Activated T-cell treated with anti-CD3 and anti-CD28 coated beads, Interleukin-2, amount 50 U/mL, for 48 hours (primary cell): ENCODE measurements at regions not wholly inside any gene's neighbourhood (a gene's known extent, or its start where the extent isn't known, plus 50 kb on each side); places are given as distances from the start of the nearest gene placed in this dataset.
"Not testable (repeated sequence)": the region's sequence is repeated elsewhere in the genome, so short reads cannot be mapped to it uniquely, and the experiment has no call there.

Experiments used
- DNase-seq, 2 experiments: peaks; one replicate each; pipeline ENCODE4 v3.0.0-alpha.2; 2020

DNA sequence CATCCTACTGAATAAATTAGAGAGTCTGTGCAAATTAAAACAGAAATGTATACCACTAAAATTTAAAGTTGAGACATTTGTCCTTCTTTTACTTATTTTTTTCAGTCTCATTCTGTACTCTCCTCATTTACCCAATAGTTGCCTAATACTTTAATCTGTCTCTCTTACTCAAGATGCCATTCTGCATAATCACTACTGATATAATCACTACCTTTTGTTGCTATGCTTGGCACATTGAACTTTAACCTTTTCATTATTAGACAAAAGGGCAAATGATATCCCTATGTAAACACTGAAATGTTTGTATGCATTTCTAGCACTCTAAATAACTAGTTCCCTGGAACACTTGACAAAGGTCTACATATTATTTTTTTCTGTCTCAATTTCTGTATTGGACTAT is 1108.3 kb upstream of the FLRT2 start:
- no peak for DNase-seq

DNA sequence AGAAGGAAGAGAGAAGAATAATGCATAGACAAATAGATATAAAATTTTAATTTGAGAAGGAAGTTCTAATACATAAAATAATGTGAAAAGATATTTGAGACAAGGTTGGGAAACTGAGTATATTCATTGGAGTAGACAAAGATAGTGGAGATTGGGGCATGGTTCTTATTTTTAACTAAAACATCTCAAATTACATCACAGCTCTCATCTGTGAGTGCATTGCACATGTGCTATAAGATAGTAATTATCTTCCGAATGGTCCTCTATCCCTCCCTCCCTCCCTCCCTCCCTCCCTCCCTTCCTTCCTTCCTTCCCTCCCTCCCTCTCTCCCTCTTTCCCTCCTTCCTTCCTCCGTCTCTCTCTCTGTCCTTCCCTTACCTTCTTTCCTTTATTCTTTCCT is 1104.0 kb upstream of the FLRT2 start:
- no peak for DNase-seq

DNA sequence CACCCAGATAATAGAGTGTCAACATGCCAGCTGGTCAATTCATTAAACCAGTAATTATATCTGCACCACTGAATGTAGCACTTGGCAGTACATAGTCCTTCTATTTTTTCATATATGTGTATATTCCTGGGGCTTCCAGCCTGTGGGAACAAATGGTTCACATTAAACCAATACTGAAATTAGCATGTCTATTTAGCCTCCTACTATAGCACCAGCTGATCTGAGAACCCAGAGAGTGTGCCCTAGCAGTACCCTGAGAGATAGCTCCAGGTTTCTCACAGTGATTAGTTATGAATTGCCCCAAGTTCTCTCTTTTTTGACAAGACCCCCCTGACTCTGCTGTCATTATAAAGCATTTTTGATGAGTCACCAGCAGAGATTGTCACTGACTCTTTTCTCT is 1097.3 kb upstream of the FLRT2 start:
- DNase-seq: no peak

DNA sequence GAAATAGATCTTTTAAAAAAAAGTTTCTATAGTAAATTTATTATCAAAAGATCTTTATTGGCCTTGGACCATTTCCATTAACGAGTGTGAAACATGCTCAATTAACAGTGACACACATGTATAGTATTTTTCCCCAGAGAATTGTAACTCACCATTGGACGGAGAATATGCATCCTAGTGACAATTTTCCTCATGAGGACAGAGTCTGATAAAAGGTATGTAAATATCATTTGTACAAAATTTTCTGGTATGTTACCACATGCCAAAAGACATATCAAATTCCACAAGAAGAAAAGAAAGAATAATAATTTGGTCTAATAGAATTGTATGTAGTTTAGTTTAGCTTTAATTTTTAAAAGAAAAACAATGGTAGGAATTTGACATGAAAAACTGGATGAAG is 1096.0 kb upstream of the FLRT2 start:
- DNase-seq: no peak

DNA sequence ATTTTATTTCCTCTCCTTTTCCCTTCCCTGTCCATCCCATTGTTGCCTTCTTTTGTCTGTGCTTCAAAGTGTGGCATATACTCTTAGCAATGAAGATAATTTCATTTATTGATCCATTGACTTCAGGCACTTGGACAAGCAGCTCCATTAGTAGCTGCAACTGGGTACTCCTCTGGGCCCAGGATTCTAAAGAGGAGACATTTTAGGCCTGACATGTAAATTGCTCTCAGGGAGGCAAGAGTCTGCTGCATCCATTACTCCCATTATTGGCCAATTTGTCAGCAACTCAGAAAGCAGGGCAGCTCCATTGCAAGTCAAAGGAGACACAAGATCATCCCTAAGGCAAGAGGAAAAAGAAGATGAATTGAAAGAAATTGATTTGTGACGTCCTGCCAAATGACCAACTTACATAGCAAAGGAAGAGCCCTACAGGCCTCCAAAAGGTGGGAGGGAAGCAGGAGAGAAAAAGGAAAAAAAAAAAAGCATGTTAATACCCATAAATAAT is 1094.1 kb upstream of the FLRT2 start:
- DNase-seq: no peak

DNA sequence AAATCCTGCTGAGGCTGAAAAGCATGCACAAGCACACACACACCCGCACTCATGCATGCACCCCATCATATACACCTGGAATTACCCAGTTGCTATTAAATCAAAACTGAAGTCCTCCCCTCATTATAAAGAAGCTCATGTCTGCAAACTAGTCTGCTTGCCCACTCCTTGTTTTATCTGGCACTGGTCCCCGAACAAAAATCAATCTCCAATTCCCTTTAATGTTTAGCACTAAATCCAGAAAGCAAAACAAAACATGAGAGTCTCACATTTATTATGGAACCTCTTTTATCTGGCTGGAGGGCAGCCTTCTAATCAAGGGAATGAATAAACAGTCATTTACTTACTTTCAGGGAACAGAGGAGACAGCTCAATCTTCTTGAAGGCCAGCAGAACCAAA is 1093.4 kb upstream of the FLRT2 start:
- no peak for DNase-seq

DNA sequence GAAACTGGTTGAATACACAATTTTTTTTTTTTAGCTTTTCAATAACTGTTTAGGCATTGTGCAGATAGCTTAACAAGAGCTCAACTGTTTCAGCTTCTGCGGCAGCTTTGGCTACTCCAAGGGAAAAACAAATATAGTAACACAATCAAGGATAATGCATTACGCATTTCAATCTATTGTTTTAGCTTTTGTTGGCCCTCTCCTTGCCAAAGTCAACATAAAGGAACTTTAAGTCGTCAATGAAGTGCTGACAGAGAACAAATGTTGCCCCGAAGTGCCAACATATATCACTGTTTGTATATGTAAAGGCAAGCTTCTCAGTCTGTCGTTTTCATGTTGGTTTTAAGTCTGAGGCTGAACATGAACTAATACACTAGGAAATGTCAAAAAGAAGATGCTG is 1087.4 kb upstream of the FLRT2 start:
- no peak for DNase-seq

DNA sequence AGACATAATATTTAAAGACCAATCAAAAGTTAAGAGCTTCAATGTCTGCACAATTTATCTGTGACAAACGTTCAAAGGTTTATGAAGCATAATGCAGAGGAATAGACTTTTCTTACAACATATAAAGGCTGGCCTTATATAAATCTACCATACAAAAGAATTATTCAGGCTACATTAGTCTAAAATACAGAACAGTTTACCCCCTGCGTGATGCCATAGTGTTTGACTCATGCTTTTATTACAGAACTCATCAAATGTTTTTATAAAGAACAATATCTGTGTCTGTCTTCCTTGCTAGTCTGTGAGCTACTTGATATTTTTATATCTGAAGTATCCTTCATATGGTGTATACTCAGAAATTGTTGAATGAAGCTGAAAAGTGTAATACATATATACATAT is 1084.5 kb upstream of the FLRT2 start:
- DNase-seq: no peak

DNA sequence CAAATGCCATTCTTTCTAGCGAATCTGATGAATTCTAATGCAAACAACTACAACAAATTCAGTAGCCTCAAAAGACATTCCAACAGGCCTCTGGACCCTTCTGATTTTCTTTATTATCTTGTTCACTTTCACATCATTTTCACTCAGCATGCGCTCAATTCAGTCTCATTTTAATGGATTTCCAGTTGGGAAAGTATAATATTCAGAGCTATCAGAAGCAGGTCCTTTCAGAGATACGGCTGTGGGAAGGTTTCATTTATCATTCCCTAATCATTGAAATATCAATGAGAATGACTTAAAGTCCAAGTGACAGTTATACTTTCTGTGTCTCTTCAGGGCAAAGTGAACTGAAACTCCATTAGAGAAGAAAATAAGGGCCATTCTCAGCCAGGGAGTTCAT is 1083.7 kb upstream of the FLRT2 start:
- no peak for DNase-seq

DNA sequence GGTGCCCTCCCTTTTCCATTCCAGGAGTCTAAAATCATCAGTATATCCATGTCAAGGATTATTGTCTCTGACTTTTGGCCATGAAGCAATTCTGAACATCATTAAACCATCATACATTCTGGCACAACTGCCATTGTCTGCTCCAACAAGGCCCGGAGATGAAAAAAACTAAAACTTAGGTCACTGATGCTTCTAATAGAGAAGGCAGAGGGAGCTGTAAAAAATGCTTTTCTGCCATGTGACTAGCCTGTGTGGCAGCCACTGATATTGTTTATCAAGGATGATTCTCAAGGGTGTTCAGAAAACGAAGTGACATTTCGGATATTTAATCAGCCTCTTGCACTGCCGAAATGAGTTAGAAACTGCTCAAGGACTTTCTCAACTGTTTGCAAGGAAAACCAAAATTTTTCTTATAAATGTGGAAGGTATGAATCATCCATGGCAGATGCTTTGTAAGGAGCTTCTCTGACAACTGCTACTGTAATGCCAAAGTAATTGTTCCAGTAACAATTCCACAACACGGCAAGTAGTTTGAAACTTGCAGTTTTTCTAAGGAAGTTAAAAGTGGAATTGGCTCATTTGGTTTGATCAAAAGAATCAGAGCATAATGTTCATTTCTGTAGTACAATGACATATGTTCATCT is 1076.5 kb upstream of the FLRT2 start:
- DNase-seq: no peak

DNA sequence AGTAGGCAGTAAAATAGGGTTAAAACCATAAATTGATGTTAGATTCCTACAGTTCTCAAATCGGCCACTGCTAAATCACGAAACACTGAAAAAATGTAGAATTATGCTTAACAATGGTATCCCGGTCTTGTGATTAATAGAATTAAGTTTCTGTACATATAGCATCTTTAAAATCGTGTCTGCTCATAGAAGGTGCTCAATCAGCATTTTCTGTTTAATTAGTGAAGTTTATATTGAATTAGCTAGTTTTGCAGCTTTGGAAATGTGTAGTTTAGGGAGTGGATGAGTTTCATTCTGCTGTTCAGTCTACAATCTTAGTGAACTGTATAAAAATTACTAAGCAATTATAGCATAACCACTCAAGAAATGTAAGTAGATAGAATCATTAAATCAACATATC is 1075.8 kb upstream of the FLRT2 start:
- no peak for DNase-seq

DNA sequence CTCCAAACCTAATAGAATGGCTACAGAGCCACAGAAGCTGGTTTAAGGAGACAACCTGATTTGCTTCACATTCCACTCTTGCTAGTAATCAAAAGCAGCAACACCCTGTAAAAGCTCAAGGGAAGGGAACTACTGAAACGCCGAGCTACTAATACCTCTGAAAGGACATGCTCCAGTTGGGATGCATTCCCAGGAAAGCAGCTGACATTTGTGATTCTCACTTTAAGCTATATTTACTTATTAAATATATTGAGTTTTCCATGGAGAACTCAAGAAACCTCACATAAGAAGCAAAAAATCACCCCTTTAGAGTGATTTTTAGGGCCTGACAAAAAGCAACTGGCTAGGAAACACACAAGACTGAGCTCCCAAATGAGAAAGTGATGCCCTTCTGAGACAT is 1073.0 kb upstream of the FLRT2 start:
- DNase-seq: no peak

DNA sequence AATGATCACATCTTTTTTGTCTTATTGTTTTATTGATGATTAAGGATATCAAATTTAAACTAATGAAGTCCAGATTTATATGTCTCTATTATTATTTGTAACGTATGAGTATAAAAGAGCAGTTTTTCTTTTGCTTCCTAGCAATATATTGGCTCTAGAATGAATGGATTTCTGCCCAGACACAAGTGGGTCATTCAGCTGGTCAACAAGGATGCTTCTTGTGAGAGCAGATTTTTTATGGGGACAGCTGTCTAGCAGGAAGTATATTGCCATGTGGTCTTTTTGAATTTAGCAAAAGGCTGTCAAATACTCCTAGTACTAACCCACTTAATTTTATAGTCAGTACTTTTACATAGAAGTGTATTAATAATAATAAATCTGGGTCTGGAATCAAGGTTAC is 1071.1 kb upstream of the FLRT2 start:
- no peak for DNase-seq

DNA sequence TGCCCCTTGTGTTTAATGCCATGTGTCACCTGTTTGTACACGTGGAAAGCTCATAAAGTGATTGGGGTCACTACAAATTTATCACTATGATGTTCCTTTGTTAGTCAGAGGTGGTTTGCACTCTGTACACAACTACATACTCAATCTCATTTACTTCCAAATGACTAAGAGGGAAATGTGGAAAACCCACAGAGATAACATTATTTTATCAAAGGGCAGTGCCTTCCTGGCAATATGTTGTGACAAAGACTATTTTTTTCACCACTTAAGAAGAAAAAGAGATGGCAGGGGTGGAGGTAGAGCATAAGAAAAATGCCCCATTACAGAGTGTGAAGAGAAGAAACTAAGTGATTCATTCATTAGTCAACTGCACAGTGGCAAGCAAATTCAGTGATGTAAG is 1064.1 kb upstream of the FLRT2 start:
- DNase-seq: no peak

DNA sequence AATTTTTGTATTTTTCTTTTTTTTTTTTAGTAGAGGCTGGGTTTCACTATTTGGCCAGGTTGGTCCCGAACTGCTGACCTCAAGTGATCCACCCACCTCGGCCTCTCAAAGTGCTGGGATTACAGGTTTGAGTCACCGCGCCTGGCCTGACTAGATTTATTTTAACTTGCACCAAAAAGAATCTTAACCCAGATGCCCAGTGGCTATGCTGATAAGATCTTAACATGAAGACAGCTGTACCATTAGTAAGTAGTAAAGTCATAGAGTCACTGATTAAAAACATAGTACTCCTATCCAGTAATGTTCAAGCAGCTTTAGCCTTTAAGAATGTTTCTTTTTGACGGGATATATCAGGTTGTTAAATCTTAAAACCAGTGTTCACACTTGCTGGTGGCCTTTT is 1061.8 kb upstream of the FLRT2 start:
- DNase-seq: no peak

DNA sequence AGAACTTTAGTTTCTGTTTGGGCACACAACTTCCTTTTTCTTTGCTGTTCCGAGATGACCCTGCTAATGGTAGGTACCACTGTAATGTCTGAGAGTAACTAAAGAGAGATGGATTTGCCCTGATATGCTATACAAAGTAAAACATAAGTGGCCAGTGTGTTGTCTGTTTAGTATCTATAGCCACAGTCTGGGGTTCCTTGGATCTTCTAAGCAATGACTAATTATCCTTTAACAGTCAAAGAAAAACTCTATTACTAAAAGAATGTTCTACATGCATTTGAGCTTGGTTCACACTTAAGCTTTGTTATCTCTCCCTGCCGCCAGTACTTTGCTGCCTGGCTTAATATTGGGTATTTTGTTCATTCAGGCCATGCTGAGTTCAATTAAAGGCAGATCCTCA is 1051.9 kb upstream of the FLRT2 start:
- DNase-seq: no peak

DNA sequence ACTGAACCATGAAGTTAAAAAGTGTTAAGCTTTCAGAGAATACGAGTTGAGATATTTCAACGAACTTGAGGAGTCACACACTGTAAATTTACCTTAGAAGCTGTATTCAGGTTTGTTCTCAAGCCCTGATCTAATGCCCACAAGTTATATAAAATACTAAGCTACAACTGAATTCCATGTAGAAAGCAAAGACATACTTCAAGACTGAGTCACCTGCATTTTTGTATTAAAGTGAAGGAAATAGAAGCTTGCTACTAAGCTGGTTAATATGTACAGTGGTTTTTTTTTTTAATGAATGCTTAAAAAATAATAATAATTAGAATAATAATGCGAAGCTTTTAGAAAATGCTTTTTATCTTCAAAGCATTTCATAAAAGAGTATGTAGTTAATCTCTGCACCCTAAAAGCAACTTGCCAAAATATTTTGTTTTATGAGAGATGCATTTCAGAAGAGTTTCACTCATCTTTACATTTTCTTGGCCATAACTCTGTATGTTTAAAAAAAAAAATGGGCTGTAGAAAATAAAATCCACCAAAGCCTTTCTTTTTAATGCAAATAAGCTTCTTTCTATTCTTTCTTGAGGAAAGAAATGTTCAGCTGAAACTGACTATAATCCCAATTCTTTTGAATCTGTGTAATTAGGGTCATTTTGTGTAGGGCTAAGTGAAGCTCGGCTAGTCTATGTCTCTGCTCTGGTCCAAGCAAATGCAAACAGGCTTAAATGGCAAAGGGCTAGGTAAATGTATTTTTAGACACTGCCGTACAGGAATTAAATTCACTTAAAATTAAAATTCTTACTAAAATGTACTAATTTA is 1047.5 kb upstream of the FLRT2 start:
- no peak for DNase-seq

DNA sequence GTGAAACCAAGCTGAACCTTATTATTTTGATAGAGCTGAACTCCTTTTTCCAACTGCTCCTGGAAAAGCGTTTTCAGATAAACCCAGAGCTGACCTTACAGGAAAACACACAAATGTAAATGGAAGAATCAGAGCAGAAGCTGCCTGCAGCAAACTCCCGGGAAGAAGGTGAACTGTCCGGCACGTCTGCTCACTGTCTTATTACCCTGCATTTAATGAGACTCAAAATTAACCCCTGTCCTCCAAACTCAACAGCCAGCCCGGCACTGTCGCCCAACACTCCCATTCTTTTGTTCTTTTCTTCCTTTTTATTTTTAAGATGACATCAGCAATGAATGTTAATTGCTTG is 1046.9 kb upstream of the FLRT2 start:
- DNase-seq: no peak

DNA sequence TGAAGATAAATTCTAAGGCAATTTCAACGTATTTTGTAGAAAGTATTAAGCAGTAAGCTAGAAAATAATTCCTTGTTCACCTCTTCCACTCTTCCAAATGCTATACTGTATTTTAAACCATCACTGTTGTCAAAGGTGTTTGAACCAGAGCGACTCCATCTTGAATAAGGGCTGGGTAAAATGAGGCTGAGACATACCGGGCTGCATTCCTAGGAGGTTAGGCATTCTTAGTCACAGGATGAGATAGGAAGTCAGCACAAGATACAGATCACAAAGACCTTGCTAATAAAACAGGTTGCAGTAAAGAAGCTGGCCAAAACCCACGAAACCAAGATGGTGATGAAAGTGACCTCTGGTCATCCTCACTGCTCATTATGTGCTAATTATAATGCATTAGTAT is 1045.7 kb upstream of the FLRT2 start:
- DNase-seq: not testable (repeated sequence)

DNA sequence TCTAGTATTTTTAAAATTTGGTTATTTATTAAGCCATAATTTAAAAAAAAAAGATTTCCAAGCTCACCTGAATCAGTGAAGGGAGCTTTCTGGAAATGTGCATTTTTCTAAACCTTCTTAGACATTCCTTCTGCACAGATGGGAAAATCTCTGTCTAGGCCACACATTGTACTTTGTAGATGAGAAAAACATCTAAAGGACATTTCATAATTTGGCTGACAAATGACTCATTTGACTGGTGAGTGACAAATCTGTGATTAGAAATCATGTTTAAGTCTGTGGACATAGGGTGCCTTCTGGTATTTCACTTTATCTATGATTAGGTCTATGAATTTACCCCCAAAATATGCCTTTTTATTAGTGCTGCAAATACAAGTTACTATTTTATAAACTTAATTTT is 1044.9 kb upstream of the FLRT2 start:
- DNase-seq: no peak

DNA sequence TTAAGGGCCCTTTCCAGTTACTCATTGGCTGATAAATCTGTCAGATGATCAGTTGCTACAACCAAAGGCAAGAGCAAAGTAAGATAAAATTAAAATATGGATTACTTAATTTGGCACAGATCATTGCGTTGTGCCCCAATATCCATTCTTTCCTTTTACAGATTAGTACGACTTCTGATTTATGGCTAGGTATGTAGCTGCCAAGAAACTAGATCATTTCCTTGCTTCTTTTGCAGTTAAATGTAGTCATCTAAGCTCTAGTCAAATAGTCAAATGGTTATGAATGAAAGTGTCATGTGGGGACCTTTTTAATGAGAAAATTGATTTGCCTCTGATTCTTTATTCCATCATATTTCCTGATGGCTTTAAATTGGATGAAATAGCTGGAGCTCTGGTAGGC is 1039.9 kb upstream of the FLRT2 start:
- DNase-seq: no peak

DNA sequence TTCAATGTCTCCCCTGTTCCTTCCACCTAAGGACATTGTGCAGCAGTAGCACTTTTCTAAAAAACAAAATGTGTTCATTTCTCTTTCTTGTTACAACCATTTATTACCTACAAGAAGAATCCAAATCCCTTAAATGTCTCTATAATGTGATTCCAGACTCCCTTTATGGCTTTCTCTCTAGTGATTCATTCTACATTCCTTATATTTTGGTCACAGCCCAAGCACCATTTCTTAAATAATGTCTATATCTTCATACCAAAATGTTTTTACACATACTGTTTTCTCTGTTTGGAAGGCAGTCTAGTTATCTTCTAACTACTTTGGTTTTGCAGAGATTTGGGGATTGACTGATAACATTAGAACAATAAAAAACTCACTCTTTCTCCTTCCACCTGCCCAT is 1037.3 kb upstream of the FLRT2 start:
- no peak for DNase-seq

DNA sequence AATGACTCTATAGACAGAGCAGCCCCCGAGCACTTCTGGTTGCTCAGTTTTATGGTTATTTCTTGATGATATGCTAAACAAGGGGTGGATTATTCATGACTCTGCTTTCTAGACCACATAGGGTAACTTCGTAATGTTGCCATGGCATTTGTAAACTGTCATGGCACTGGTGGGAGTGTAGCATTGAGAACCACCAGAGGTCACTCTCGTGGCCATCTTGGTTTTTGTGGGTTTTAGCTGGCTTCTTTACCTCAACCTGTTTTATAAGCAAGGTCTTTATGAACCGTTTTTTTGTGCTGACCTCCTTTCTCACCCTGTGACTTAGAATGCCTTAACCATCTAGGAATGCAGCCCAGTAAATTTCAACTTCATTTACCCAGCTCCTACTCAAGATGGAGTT is 1036.2 kb upstream of the FLRT2 start:
- no peak for DNase-seq

DNA sequence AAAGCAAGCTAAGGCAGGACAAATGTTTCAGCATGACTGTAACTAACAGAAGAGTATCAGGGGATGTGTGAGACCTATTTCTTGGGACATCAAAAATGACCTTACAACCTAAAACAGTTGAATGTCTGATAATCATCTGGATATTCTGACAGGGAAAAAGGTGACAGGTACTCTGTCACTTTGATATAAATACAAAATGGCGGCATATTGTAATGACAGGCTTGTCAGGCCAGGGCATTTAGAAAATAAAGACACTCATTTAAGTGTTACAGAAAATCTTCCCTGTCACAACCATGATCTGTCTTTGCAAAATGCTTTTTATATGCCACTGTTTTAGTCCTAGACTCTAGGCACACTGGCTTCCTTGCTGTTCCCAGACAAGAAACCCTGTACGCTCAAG is 1033.3 kb upstream of the FLRT2 start:
- DNase-seq: no peak

DNA sequence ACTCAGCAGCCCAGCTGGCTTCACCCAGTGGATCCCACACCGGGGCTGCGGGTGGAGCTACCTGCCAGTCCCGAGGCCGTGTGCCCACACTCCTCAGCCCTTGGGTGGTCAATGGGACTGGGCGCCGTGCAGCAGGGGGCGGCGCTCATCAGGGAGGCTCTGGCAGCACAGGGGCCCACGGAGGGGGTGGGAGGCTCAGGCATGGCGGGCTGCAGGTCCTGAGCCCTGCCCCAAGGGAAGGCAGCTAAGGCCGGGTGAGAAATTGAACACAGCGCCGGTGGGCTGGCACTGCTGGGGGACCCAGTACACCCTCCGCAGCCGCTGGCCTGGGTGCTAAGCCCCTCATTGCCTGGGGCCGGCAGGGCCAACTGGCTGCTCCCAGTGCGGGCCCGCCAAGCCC is 1017.1 kb upstream of the FLRT2 start:
- not testable (repeated sequence) for DNase-seq
